ENCODE measurements at regions not wholly inside any gene's neighbourhood (a gene's known extent, or its start where the extent isn't known, plus 50 kb on each side); places are given as distances from the start of the nearest gene placed in this dataset.

GRCh38 chr2:59590798-59591197, 962.7 kb downstream of the BCL11A start (continued):
- TF ChIP-seq REST (IDR thresholded peaks at IDR 0.05; ENCODE audit: low read depth, low read length): no peak

GRCh38 chr2:59589881-59590280, 963.6 kb downstream of the BCL11A start:
- intact Hi-C loops (cut with micrococcal nuclease; ENCODE audit: unreplicated experiment): no loop called here
- H3K79me2 ChIP-seq (ENCODE audit: control insufficient read depth, insufficient read depth, low read length): no peaks in the 10 kb centered on the region

More at GRCh38 chr2:59589881-59590280, 963.6 kb downstream of the BCL11A start:
- ChIA-PET SMC1A (ENCODE audit: uncharacterized antibody, unreplicated experiment) (no interaction called here), CTCF (interaction anchor here (0.7 kb wide), 1 partner anchor 11 kb away, joined by 3 read pairs; no protein-coding TSS in a partner anchor), POLR2A (no interaction called here), RAD21 (ENCODE audit: unreplicated experiment) (no interaction called here)
- no peak overlapping the region for H3K9ac ChIP-seq (ENCODE audit: control insufficient read depth, insufficient read depth, low read length)
- H2AFZ ChIP-seq (ENCODE audit: control insufficient read depth, low read depth, low read length): no peak overlapping the region
- FAIRE-seq (no peak), DNase-seq (ENCODE audit: low read depth, low spot score) (no peak), ATAC-seq (no peak)
- no peak for TF ChIP-seq FOS (IDR thresholded peaks at IDR 0.05; ENCODE audit: borderline replicate concordance, extremely low read depth, insufficient read length)
- TF ChIP-seq DPF2 (IDR thresholded peaks at IDR 0.05): no peak
- no peak for TF ChIP-seq STAT3 (IDR thresholded peaks at IDR 0.05; ENCODE audit: low read depth, low read length)
- H3K4me2 ChIP-seq (ENCODE audit: control insufficient read depth, insufficient read depth): no peak overlapping the region
- no peaks in the 10 kb centered on the region for H3K4me1 ChIP-seq (ENCODE audit: control insufficient read depth, insufficient read depth, low read length)
- 57% methylated on average over 4 of the region's 4 CpGs for WGBS (ENCODE audit: insufficient coverage, insufficient replicate concordance, low lambda C conversion rate, missing lambda C conversion rate)
- no peaks in the 10 kb centered on the region for H3K27me3 ChIP-seq (replicated peaks in 1 of 2; ENCODE audit: control insufficient read depth in 2 of 2, insufficient read depth in 2 of 2, low read length in 1 of 2)
- no peak overlapping the region for H3K4me3 ChIP-seq
- no peaks in the 10 kb centered on the region for H4K20me1 ChIP-seq (ENCODE audit: control insufficient read depth, insufficient read depth)
- no peaks in the 10 kb centered on the region for H3K9me3 ChIP-seq (replicated peaks; ENCODE audit: control insufficient read depth, insufficient read depth, low read length)
- no peak overlapping the region for H3K27ac ChIP-seq (ENCODE audit: control insufficient read depth, insufficient read depth)
- in situ Hi-C loops (cut with MboI): no loop called here
- no peaks in the 10 kb centered on the region for H3K36me3 ChIP-seq (ENCODE audit: control insufficient read depth in 2 of 2, insufficient read depth in 2 of 2, low read length in 1 of 2)
- no TSS peak for BruUV-seq (replicated peaks)

Measured in GM12878 (cell line).